ENCODE measurements at regions not wholly inside any gene's neighbourhood (a gene's known extent, or its start where the extent isn't known, plus 50 kb on each side); places are given as distances from the start of the nearest gene placed in this dataset.

GRCh38 chr20:57883224-57883623 lies 173.4 kb upstream of the PMEPA1 start:
- TF ChIP-seq POLR2A (IDR thresholded peaks at IDR 0.05), result no peak
- TF ChIP-seq CTCF (IDR thresholded peaks at IDR 0.05), result no peak
- TF ChIP-seq POLR2AphosphoS5 (IDR thresholded peaks at IDR 0.05), result no peak
- TF ChIP-seq EP300 (IDR thresholded peaks at IDR 0.05), result no peak
